Smooth muscle cell (in vitro differentiated cells): ENCODE measurements at regions not wholly inside any gene's neighbourhood (a gene's known extent, or its start where the extent isn't known, plus 50 kb on each side); places are given as distances from the start of the nearest gene placed in this dataset.
"Not testable (repeated sequence)": the region's sequence is repeated elsewhere in the genome, so short reads cannot be mapped to it uniquely, and the experiment has no call there.

ENCODE experiments used
- DNase-seq: peaks from one replicate; lab custom pipeline; 2025; ENCODE audit not compliant: unreplicated experiment; lab: John Stamatoyannopoulos, UW
- H2AFZ ChIP-seq: fragments of 200-600 bp; sonication (generic); 2 replicates; pipeline ENCODE4 v1.6.0; 2016; ENCODE audit warnings: antibody characterized with exemption, low read depth, mild to moderate bottlenecking
- H3F3A ChIP-seq: fragments of 200-600 bp; sonication (generic); 2 replicates; pipeline ENCODE4 v1.6.0; 2017; ENCODE audit warnings: antibody characterized with exemption, low read depth
- H3K27ac ChIP-seq: fragments of 200-600 bp; sonication (generic); 2 replicates; pipeline ENCODE4 v1.5.1; 2016; ENCODE audit warnings: low read depth, mild to moderate bottlenecking
- H3K27me3 ChIP-seq: fragments of 200-600 bp; sonication (generic); 2 replicates; pipeline ENCODE4 v1.6.1; 2016; ENCODE audit warnings: low read depth, mild to moderate bottlenecking
- H3K36me3 ChIP-seq: fragments of 200-600 bp; sonication (generic); 2 replicates; pipeline ENCODE4 v1.5.1; 2016; ENCODE audit warnings: low read depth
- H3K4me1 ChIP-seq: fragments of 200-600 bp; sonication (generic); 2 replicates; pipeline ENCODE4 v1.5.1; 2016; ENCODE audit warnings: low read depth
- H3K4me2 ChIP-seq: fragments of 200-600 bp; sonication (generic); 2 replicates; pipeline ENCODE4 v1.6.0; 2016; ENCODE audit warnings: mild to moderate bottlenecking
- H3K4me3 ChIP-seq: fragments of 200-600 bp; sonication (generic); 2 replicates; pipeline ENCODE4 v1.5.1; 2016; ENCODE audit warnings: mild to moderate bottlenecking
- H3K79me2 ChIP-seq: fragments of 200-600 bp; sonication (generic); 2 replicates; pipeline ENCODE4 v1.6.0; 2016; ENCODE audit warnings: low read depth, mild to moderate bottlenecking
- H3K9ac ChIP-seq: fragments of 200-600 bp; sonication (generic); 2 replicates; pipeline ENCODE4 v1.6.0; 2016; ENCODE audit warnings: low read depth
- H3K9me3 ChIP-seq: fragments of 200-600 bp; sonication (generic); replicated peaks from 2 replicates; pipeline ENCODE4 v1.5.1; 2016; ENCODE audit warnings: low read depth
- H4K20me1 ChIP-seq: fragments of 200-600 bp; sonication (generic); 2 replicates; pipeline ENCODE4 v1.6.0; 2016; ENCODE audit warnings: low read depth
- CTCF ChIP-seq: fragments of 200-600 bp; sonication (generic); IDR thresholded peaks from 2 replicates; pipeline ENCODE4 v1.5.1; 2017; ENCODE audit warnings: borderline replicate concordance, mild to moderate bottlenecking, antibody characterized with exemption; ENCODE audit not compliant: insufficient read depth, poor library complexity, severe bottlenecking
- WGBS: methylation state at CpG from one replicate; pipeline ENCODE4 v1.1.7; 2016; ENCODE audit warnings: low lambda C conversion rate; 5-methylcytosine and 5-hydroxymethylcytosine counted together

GRCh38 chrX:30144971-30145731 is 70.2 kb upstream of the MAGEB2 start:
- no peak for DNase-seq
- Histone ChIP-seq H3F3A (no peaks in the 10 kb centered on the region), H3K4me1 (no peaks in the 10 kb centered on the region), H3K9me3 (no peaks in the 10 kb centered on the region), H3K4me2 (no peak overlapping the region), H3K27me3 (no peaks in the 10 kb centered on the region), H3K36me3 (no peaks in the 10 kb centered on the region), H4K20me1 (no peaks in the 10 kb centered on the region), H3K9ac (no peak overlapping the region), H3K4me3 (no peak overlapping the region), H2AFZ (no peak overlapping the region), H3K27ac (no peak overlapping the region), H3K79me2 (no peaks in the 10 kb centered on the region)
- TF ChIP-seq CTCF: no peak
- 60% methylated on average over 6 of the region's 6 CpGs for WGBS

- Histone ChIP-seq H3K79me2 (no peaks in the 10 kb centered on the region), H2AFZ (no peak overlapping the region), H3K27ac (no peak overlapping the region), H4K20me1 (no peaks in the 10 kb centered on the region), H3K9me3 (no peaks in the 10 kb centered on the region), H3K4me2 (no peak overlapping the region), H3K27me3 (no peaks in the 10 kb centered on the region), H3K9ac (no peak overlapping the region), H3F3A (no peaks in the 10 kb centered on the region), H3K4me3 (no peak overlapping the region), H3K4me1 (no peaks in the 10 kb centered on the region), H3K36me3 (no peaks in the 10 kb centered on the region)
- WGBS: 84% methylated on average over 16 of the region's 16 CpGs
- no peak for DNase-seq
- TF ChIP-seq CTCF: no peak
These were observed 67.2 kb upstream of the MAGEB2 start for GRCh38 chrX:30147996-30148643.

GRCh38 chrX:30149206-30149605 is 66.2 kb upstream of the MAGEB2 start:
- H4K20me1 ChIP-seq, DNase-seq, H3F3A ChIP-seq, H3K4me2 ChIP-seq, H3K9ac ChIP-seq, H3K9me3 ChIP-seq, H3K27ac ChIP-seq, H3K36me3 ChIP-seq, H3K79me2 ChIP-seq, H3K4me3 ChIP-seq, H3K4me1 ChIP-seq, H3K27me3 ChIP-seq, H2AFZ ChIP-seq: not testable (repeated sequence)
- WGBS: 59% methylated on average over 6 of the region's 6 CpGs

GRCh38 chrX:30150196-30150895 is 65.0 kb upstream of the MAGEB2 start:
- TF ChIP-seq CTCF: no peak
- no peak overlapping the region for H3K9ac ChIP-seq
- H3K36me3 ChIP-seq: no peaks in the 10 kb centered on the region
- H4K20me1 ChIP-seq: no peaks in the 10 kb centered on the region
- H3K27me3 ChIP-seq: no peaks in the 10 kb centered on the region
- no peak overlapping the region for H3K4me3 ChIP-seq
- H3K4me1 ChIP-seq: peaks cover 13% of the 10 kb centered on the region
- H3K27ac ChIP-seq: no peak overlapping the region
- no peaks in the 10 kb centered on the region for H3F3A ChIP-seq
- no peaks in the 10 kb centered on the region for H3K79me2 ChIP-seq
- no peak overlapping the region for H2AFZ ChIP-seq
- DNase-seq: no peak
- no peak overlapping the region for H3K4me2 ChIP-seq
- H3K9me3 ChIP-seq: no peaks in the 10 kb centered on the region
- WGBS: 82% methylated on average over 6 of the region's 6 CpGs
